ENCODE measurements at regions not wholly inside any gene's neighbourhood (a gene's known extent, or its start where the extent isn't known, plus 50 kb on each side); places are given as distances from the start of the nearest gene placed in this dataset.

- Histone ChIP-seq H3K36me3 (no peaks in the 10 kb centered on the region), H3K27me3 (ENCODE audit: low read depth) (no peaks in the 10 kb centered on the region), H3K4me3 (no peak overlapping the region), H3K27ac (no peak overlapping the region), H3K9me3 (no peaks in the 10 kb centered on the region), H3K4me1 (no peaks in the 10 kb centered on the region)
- TF ChIP-seq CTCF (IDR thresholded peaks at IDR 0.05) = no peak
- no peak for DNase-seq
- intact Hi-C loops (cut with DNase I) = no loop called here
- ATAC-seq = no peak
Observed at GRCh38 chr17:71071041-71071440, 901.7 kb downstream of the KCNJ2 start.

- no peak for ATAC-seq
- Histone ChIP-seq H3K9me3 (no peaks in the 10 kb centered on the region), H3K27me3 (ENCODE audit: low read depth) (no peaks in the 10 kb centered on the region), H3K4me3 (no peak overlapping the region), H3K4me1 (no peaks in the 10 kb centered on the region), H3K36me3 (no peaks in the 10 kb centered on the region), H3K27ac (no peak overlapping the region)
- TF ChIP-seq CTCF (IDR thresholded peaks at IDR 0.05) = no peak
- DNase-seq = no peak
- intact Hi-C loops (cut with DNase I) = no loop called here
Observed at GRCh38 chr17:71071837-71072236, 902.5 kb downstream of the KCNJ2 start.

- Histone ChIP-seq H3K4me1 (no peaks in the 10 kb centered on the region), H3K27me3 (ENCODE audit: low read depth) (no peaks in the 10 kb centered on the region), H3K36me3 (no peaks in the 10 kb centered on the region), H3K27ac (no peak overlapping the region), H3K4me3 (no peak overlapping the region), H3K9me3 (no peaks in the 10 kb centered on the region)
- DNase-seq (no peak), ATAC-seq (no peak)
- intact Hi-C loops (cut with DNase I) = no loop called here
- TF ChIP-seq CTCF (IDR thresholded peaks at IDR 0.05) = no peak
Observed at GRCh38 chr17:71080937-71081336, 911.6 kb downstream of the KCNJ2 start.

GRCh38 chr17:71081666-71082065 lies 912.3 kb downstream of the KCNJ2 start:
- ATAC-seq = no peak

GRCh38 chr17:71084219-71084618 lies 914.9 kb downstream of the KCNJ2 start:
- H3K27ac ChIP-seq = no peak overlapping the region
- no peaks in the 10 kb centered on the region for H3K27me3 ChIP-seq (ENCODE audit: low read depth)
- peak; percentile 47 for TF ChIP-seq CTCF (IDR thresholded peaks at IDR 0.05)
- peak; percentile 33 to 42 for ATAC-seq
- no peaks in the 10 kb centered on the region for H3K9me3 ChIP-seq
- DNase-seq = peak; percentile 30
- H3K4me3 ChIP-seq = no peak overlapping the region
- intact Hi-C loops (cut with DNase I) = no loop called here
- H3K36me3 ChIP-seq = no peaks in the 10 kb centered on the region
- H3K4me1 ChIP-seq = no peaks in the 10 kb centered on the region

More at GRCh38 chr17:71081666-71082065, 912.3 kb downstream of the KCNJ2 start:
- H3K4me3 ChIP-seq = no peak overlapping the region
- no peak for TF ChIP-seq CTCF (IDR thresholded peaks at IDR 0.05)
- no peaks in the 10 kb centered on the region for H3K36me3 ChIP-seq
- H3K9me3 ChIP-seq = no peaks in the 10 kb centered on the region
- no peak for DNase-seq
- no peaks in the 10 kb centered on the region for H3K4me1 ChIP-seq
- no peaks in the 10 kb centered on the region for H3K27me3 ChIP-seq (ENCODE audit: low read depth)
- no peak overlapping the region for H3K27ac ChIP-seq
- intact Hi-C loops (cut with DNase I) = no loop called here

GRCh38 chr17:71084838-71085237 lies 915.5 kb downstream of the KCNJ2 start:
- no peak for TF ChIP-seq CTCF (IDR thresholded peaks at IDR 0.05)
- no peak for ATAC-seq

More at GRCh38 chr17:71084838-71085237, 915.5 kb downstream of the KCNJ2 start:
- Histone ChIP-seq H3K36me3 (no peaks in the 10 kb centered on the region), H3K4me3 (no peak overlapping the region), H3K9me3 (no peaks in the 10 kb centered on the region), H3K27me3 (ENCODE audit: low read depth) (no peaks in the 10 kb centered on the region), H3K27ac (no peak overlapping the region), H3K4me1 (no peaks in the 10 kb centered on the region)
- DNase-seq = no peak
- intact Hi-C loops (cut with DNase I) = no loop called here

Measured in lower lobe of right lung (tissue), 2 donors.